H1 (cell line): ENCODE measurements at regions not wholly inside any gene's neighbourhood (a gene's known extent, or its start where the extent isn't known, plus 50 kb on each side); places are given as distances from the start of the nearest gene placed in this dataset.
"Not testable (repeated sequence)": the region's sequence is repeated elsewhere in the genome, so short reads cannot be mapped to it uniquely, and the experiment has no call there.

Experiments
- CTCF ChIA-PET: fragments of 300-600 bp; sonication (Branson Sonifier 250); formaldehyde crosslinking; loops from one replicate; lab custom pipeline; 2021; ENCODE audit not compliant: partially characterized antibody; lab: Charles Lee
- POLR2A ChIA-PET: fragments of 300-600 bp; sonication (Branson Sonifier 250); formaldehyde crosslinking; loops from one replicate; lab custom pipeline; 2021; ENCODE audit warnings: inconsistent platforms; ENCODE audit not compliant: partially characterized antibody; lab: Charles Lee
- DNase-seq, 2 experiments: peaks; one replicate each; pipeline versions ENCODE4 v3.0.0 to v3.0.0-alpha.2; 2010 to 2022; ENCODE audit warnings: low spot score in 2 of 2, low read depth in 1 of 2, mixed read lengths in 1 of 2
- FAIRE-seq: peaks from 2 replicates; lab custom pipeline; 2011; peaks lifted over from hg19 to GRCh38; lab: Jason Lieb, UNC
- H2AFZ ChIP-seq: 2 replicates; pipeline ENCODE4 v1.8.1; 2012; ENCODE audit warnings: low read length, inconsistent platforms
- H2AK5ac ChIP-seq: 2 replicates; pipeline ENCODE4 v1.6.1; 2013; ENCODE audit warnings: low read depth, low read length
- H2BK120ac ChIP-seq: replicated peaks from 2 replicates; pipeline ENCODE3; 2013; ENCODE audit warnings: low read depth, low read length, inconsistent platforms
- H2BK12ac ChIP-seq: 2 replicates; pipeline ENCODE4 v1.6.1; 2013; ENCODE audit warnings: low read depth, low read length
- H2BK15ac ChIP-seq: 2 replicates; pipeline ENCODE4 v1.6.1; 2013; ENCODE audit warnings: low read length
- H2BK20ac ChIP-seq: 2 replicates; pipeline ENCODE4 v1.6.1; 2013; ENCODE audit warnings: low read length
- H2BK5ac ChIP-seq: 2 replicates; pipeline ENCODE4 v1.6.1; 2013; ENCODE audit warnings: low read depth, low read length
- H3K14ac ChIP-seq: 2 replicates; pipeline ENCODE4 v1.6.1; 2013; ENCODE audit warnings: inconsistent platforms; ENCODE audit not compliant: insufficient read length
- H3K18ac ChIP-seq: 2 replicates; pipeline ENCODE4 v1.6.1; 2013; ENCODE audit warnings: low read length; ENCODE audit errors: extremely low read depth
- H3K23ac ChIP-seq: 2 replicates; pipeline ENCODE4 v1.6.1; 2013; ENCODE audit warnings: inconsistent platforms; ENCODE audit not compliant: insufficient read length
- H3K23me2 ChIP-seq: 2 replicates; pipeline ENCODE4 v1.6.1; 2013; ENCODE audit warnings: low read depth, low read length
- H3K27ac ChIP-seq: 2 replicates; pipeline ENCODE4 v1.6.1; 2011; ENCODE audit warnings: low read depth, low read length, inconsistent platforms
- H3K27me3 ChIP-seq, 4 experiments: replicated peaks in 1 of 4; 1 replicate in 1 of 4; 2 replicates in 3 of 4; pipeline versions ENCODE4 v1.6.1 to v1.8.1; 2011 to 2013; ENCODE audit warnings: low read length in 3 of 4, mild to moderate bottlenecking in 3 of 4, inconsistent platforms in 2 of 4, mixed read lengths in 2 of 4, moderate library complexity in 1 of 4; ENCODE audit not compliant: control insufficient read depth in 3 of 4, insufficient read depth in 3 of 4; ENCODE audit errors: extremely low read depth in 1 of 4
- H3K36me3 ChIP-seq, 4 experiments: 2 replicates each; pipeline versions ENCODE4 v1.6.1 to v1.8.1; 2011 to 2013; ENCODE audit warnings: mild to moderate bottlenecking in 4 of 4, low read length in 3 of 4, moderate library complexity in 2 of 4, control low read depth in 1 of 4, inconsistent platforms in 1 of 4; ENCODE audit not compliant: insufficient read depth in 4 of 4, control insufficient read depth in 2 of 4
- H3K4ac ChIP-seq: replicated peaks from 2 replicates; pipeline ENCODE3; 2013; ENCODE audit warnings: low read length, low read depth, mixed read lengths, inconsistent platforms; ENCODE audit not compliant: insufficient read length
- H3K4me1 ChIP-seq, 4 experiments: replicated peaks in 1 of 4; 1 replicate in 1 of 4; 2 replicates in 3 of 4; pipeline versions ENCODE4 v1.6.1 to v1.8.1; 2011 to 2013; ENCODE audit warnings: low read length in 3 of 4, inconsistent platforms in 2 of 4, mixed read lengths in 1 of 4; ENCODE audit not compliant: insufficient read depth in 4 of 4, control insufficient read depth in 3 of 4
- H3K4me2 ChIP-seq, 2 experiments: 2 replicates each; pipeline versions ENCODE4 v1.6.1 to v1.8.1; 2011 to 2013; ENCODE audit warnings: low read depth in 2 of 2, low read length in 2 of 2, control low read depth in 1 of 2, inconsistent platforms in 1 of 2, mild to moderate bottlenecking in 1 of 2; ENCODE audit not compliant: insufficient read depth in 1 of 2
- H3K4me3 ChIP-seq, 4 experiments: fragments of 200-600, 300-600 bp in 1 of 4; sonication (generic), shearing (Covaris generic), sonication (Bioruptor Twin) in 1 of 4; 2 replicates each; pipeline versions ENCODE4 v1.5.1 to v1.8.1; 2011 to 2016; ENCODE audit warnings: low read length in 4 of 4, low read depth in 3 of 4, control low read depth in 2 of 4, inconsistent platforms in 2 of 4, mild to moderate bottlenecking in 2 of 4, mixed read lengths in 1 of 4, moderate library complexity in 1 of 4; ENCODE audit not compliant: insufficient read depth in 2 of 4; ENCODE audit errors: extremely low read depth in 1 of 4
- H3K56ac ChIP-seq: replicated peaks from 2 replicates; pipeline ENCODE3; 2013; ENCODE audit warnings: low read depth, mild to moderate bottlenecking, mixed read lengths, low read length, inconsistent platforms; ENCODE audit not compliant: insufficient read length
- H3K79me1 ChIP-seq: 2 replicates; pipeline ENCODE4 v1.6.1; 2013; ENCODE audit warnings: low read depth, low read length, control low read depth
- H3K79me2 ChIP-seq, 2 experiments: 2 replicates each; pipeline versions ENCODE4 v1.6.1 to v1.8.1; 2012 to 2013; ENCODE audit warnings: low read length in 2 of 2, mild to moderate bottlenecking in 2 of 2, inconsistent platforms in 1 of 2; ENCODE audit not compliant: insufficient read depth in 2 of 2, control insufficient read depth in 1 of 2
- H3K9ac ChIP-seq, 4 experiments: replicated peaks in 1 of 4; 1 replicate in 1 of 4; 2 replicates in 3 of 4; pipeline versions ENCODE4 v1.6.1 to v1.8.1; 2011 to 2013; ENCODE audit warnings: low read depth in 3 of 4, low read length in 3 of 4, control low read depth in 2 of 4, mild to moderate bottlenecking in 2 of 4, moderate library complexity in 2 of 4, inconsistent platforms in 1 of 4; ENCODE audit errors: extremely low read depth in 1 of 4
- H3K9me3 ChIP-seq, 2 experiments: 2 replicates each; pipeline versions ENCODE4 v1.6.1 to v1.8.1; 2012 to 2013; ENCODE audit warnings: mild to moderate bottlenecking in 2 of 2, moderate library complexity in 2 of 2, control low read depth in 1 of 2, inconsistent platforms in 1 of 2, low read depth in 1 of 2, low read length in 1 of 2, mixed read lengths in 1 of 2; ENCODE audit not compliant: insufficient read depth in 2 of 2
- H4K20me1 ChIP-seq, 2 experiments: replicated peaks in 1 of 2; 2 replicates each; pipeline versions ENCODE3 to v1.8.1; 2011 to 2013; ENCODE audit warnings: inconsistent platforms in 2 of 2, low read length in 2 of 2, mild to moderate bottlenecking in 1 of 2; ENCODE audit not compliant: insufficient read depth in 2 of 2, control insufficient read depth in 1 of 2
- H4K5ac ChIP-seq: 2 replicates; pipeline ENCODE4 v1.6.1; 2013; ENCODE audit warnings: low read length, low read depth, mixed read lengths, inconsistent platforms; ENCODE audit not compliant: insufficient read length
- H4K8ac ChIP-seq: 2 replicates; pipeline ENCODE4 v1.8.0; 2013; ENCODE audit warnings: mild to moderate bottlenecking, moderate library complexity, low read length, inconsistent platforms; ENCODE audit not compliant: insufficient read depth; ENCODE audit errors: extremely low read depth
- H4K91ac ChIP-seq: replicated peaks from 2 replicates; pipeline ENCODE3; 2013; ENCODE audit warnings: low read length, mixed read lengths, inconsistent platforms; ENCODE audit not compliant: insufficient read length
- WGBS, 2 experiments: shearing (Covaris generic) in 1 of 2; methylation state at CpG; one replicate each; pipeline versions ENCODE4 v1.1.6 to v1.1.7; 2013 to 2015; ENCODE audit warnings: low lambda C conversion rate in 2 of 2, mixed read lengths in 2 of 2, inconsistent platforms in 1 of 2, low coverage in 1 of 2, missing lambda C conversion rate in 1 of 2; ENCODE audit not compliant: insufficient replicate concordance in 2 of 2, insufficient coverage in 1 of 2, insufficient read length in 1 of 2; ENCODE audit errors: extremely low coverage in 1 of 2, missing lambda C conversion rate in 1 of 2; 5-methylcytosine and 5-hydroxymethylcytosine counted together

- POLR2A ChIA-PET, FAIRE-seq, DNase-seq, H3K79me2 ChIP-seq, H3K9ac ChIP-seq, H3K23me2 ChIP-seq, CTCF ChIA-PET, H2BK120ac ChIP-seq, H3K4me3 ChIP-seq, H3K23ac ChIP-seq, H2AFZ ChIP-seq, H2BK12ac ChIP-seq, H3K4me2 ChIP-seq, H3K4ac ChIP-seq, H3K9me3 ChIP-seq, H3K36me3 ChIP-seq, H3K14ac ChIP-seq, H3K18ac ChIP-seq, H3K27ac ChIP-seq, H4K91ac ChIP-seq, H4K20me1 ChIP-seq, H2BK20ac ChIP-seq, H3K56ac ChIP-seq, H3K4me1 ChIP-seq, H2AK5ac ChIP-seq, H2BK15ac ChIP-seq, H3K27me3 ChIP-seq, H4K5ac ChIP-seq, H2BK5ac ChIP-seq, H4K8ac ChIP-seq, H3K79me1 ChIP-seq: not testable (repeated sequence)
- no CpG with 5 or more reads among the region's 23 CpGs for WGBS, 2 experiments
These were observed 3970.3 kb upstream of the TPTE start for GRCh38 chr21:6551045-6551444.

GRCh38 chr21:6553505-6554376 is 3967.6 kb upstream of the TPTE start:
- H2BK5ac ChIP-seq, H3K56ac ChIP-seq, H4K91ac ChIP-seq, H3K18ac ChIP-seq, H4K8ac ChIP-seq, H2BK12ac ChIP-seq, H3K36me3 ChIP-seq, H3K27me3 ChIP-seq, DNase-seq, H3K9me3 ChIP-seq, H3K4me2 ChIP-seq, H3K23me2 ChIP-seq, H3K4me3 ChIP-seq, H4K5ac ChIP-seq, H3K79me2 ChIP-seq, H3K14ac ChIP-seq, H3K23ac ChIP-seq, H3K9ac ChIP-seq, H3K79me1 ChIP-seq, POLR2A ChIA-PET, H2BK120ac ChIP-seq, H3K4me1 ChIP-seq, H3K27ac ChIP-seq, H2BK15ac ChIP-seq, H4K20me1 ChIP-seq, H2AK5ac ChIP-seq, H2AFZ ChIP-seq, CTCF ChIA-PET, H3K4ac ChIP-seq, H2BK20ac ChIP-seq, FAIRE-seq: not testable (repeated sequence)
- no CpG with 5 or more reads among the region's 24 CpGs for WGBS, 2 experiments
